ELR (cell line): ENCODE measurements at regions not wholly inside any gene's neighbourhood (a gene's known extent, or its start where the extent isn't known, plus 50 kb on each side); places are given as distances from the start of the nearest gene placed in this dataset.

Experiments
- DNase-seq: peaks from one replicate; pipeline ENCODE4 v3.0.0-alpha.2; 2015; ENCODE audit warnings: low read depth

GRCh38 chr11:38282718-38283117, 1684.7 kb upstream of the RAG2 start:
- no peak for DNase-seq

GRCh38 chr11:38278457-38279141, 1680.6 kb upstream of the RAG2 start:
- DNase-seq, result no peak

- DNase-seq, result no peak
These were observed 1676.0 kb upstream of the RAG2 start for GRCh38 chr11:38274031-38274430.

- no peak for DNase-seq
These were observed 1674.3 kb upstream of the RAG2 start for GRCh38 chr11:38272376-38272775.

GRCh38 chr11:38266691-38267090, 1668.7 kb upstream of the RAG2 start:
- DNase-seq, result no peak

GRCh38 chr11:38256436-38256835, 1658.4 kb upstream of the RAG2 start:
- no peak for DNase-seq

GRCh38 chr11:38254913-38255312, 1656.9 kb upstream of the RAG2 start:
- no peak for DNase-seq

- no peak for DNase-seq
These were observed 1654.6 kb upstream of the RAG2 start for GRCh38 chr11:38252620-38253019.

GRCh38 chr11:38246451-38246850, 1648.4 kb upstream of the RAG2 start:
- no peak for DNase-seq

- DNase-seq, result peak; percentile 2
These were observed 1628.6 kb upstream of the RAG2 start for GRCh38 chr11:38226684-38227083.

- DNase-seq, result no peak
These were observed 1623.3 kb upstream of the RAG2 start for GRCh38 chr11:38221295-38221694.

- DNase-seq, result no peak
These were observed 1621.6 kb upstream of the RAG2 start for GRCh38 chr11:38219636-38220035.

- DNase-seq, result no peak
These were observed 1610.9 kb upstream of the RAG2 start for GRCh38 chr11:38208951-38209350.

- no peak for DNase-seq
These were observed 1608.6 kb upstream of the RAG2 start for GRCh38 chr11:38206663-38207062.

GRCh38 chr11:38191101-38191500, 1593.1 kb upstream of the RAG2 start:
- DNase-seq, result no peak

- no peak for DNase-seq
These were observed 1584.3 kb upstream of the RAG2 start for GRCh38 chr11:38182126-38182866.

GRCh38 chr11:38176686-38177322, 1578.8 kb upstream of the RAG2 start:
- no peak for DNase-seq

- DNase-seq, result no peak
These were observed 1575.6 kb upstream of the RAG2 start for GRCh38 chr11:38173676-38174075.

GRCh38 chr11:38169286-38169685, 1571.2 kb upstream of the RAG2 start:
- DNase-seq, result peak; percentile 55

GRCh38 chr11:38163526-38163925, 1565.5 kb upstream of the RAG2 start:
- DNase-seq, result no peak

- no peak for DNase-seq
These were observed 1562.4 kb upstream of the RAG2 start for GRCh38 chr11:38160433-38160832.

- DNase-seq, result no peak
These were observed 1561.0 kb upstream of the RAG2 start for GRCh38 chr11:38159038-38159437.

GRCh38 chr11:38156495-38157146, 1558.6 kb upstream of the RAG2 start:
- no peak for DNase-seq
